Fibroblast of mammary gland (primary cell): ENCODE measurements at regions not wholly inside any gene's neighbourhood (a gene's known extent, or its start where the extent isn't known, plus 50 kb on each side); places are given as distances from the start of the nearest gene placed in this dataset.
A peak's percentile ranks its signal among the peaks of the same experiment; 100 is the strongest.

Experiments
- DNase-seq: peaks from one replicate; pipeline ENCODE4 v3.0.0-alpha.2; 2010; ENCODE audit warnings: low read depth
- H3K4me3 ChIP-seq: 2 replicates; pipeline ENCODE4 v1.5.1; 2011; ENCODE audit warnings: low read depth, mild to moderate bottlenecking, low read length, moderate library complexity; ENCODE audit not compliant: control insufficient read depth
- TF ChIP-seq, protein P1 (sequence below): conservative IDR thresholded peaks from 2 replicates; pipeline ENCODE4 v1.5.1; 2011; ENCODE audit warnings: low read depth, low read length, inconsistent platforms; ENCODE audit not compliant: control insufficient read depth, insufficient read depth

DNA sequence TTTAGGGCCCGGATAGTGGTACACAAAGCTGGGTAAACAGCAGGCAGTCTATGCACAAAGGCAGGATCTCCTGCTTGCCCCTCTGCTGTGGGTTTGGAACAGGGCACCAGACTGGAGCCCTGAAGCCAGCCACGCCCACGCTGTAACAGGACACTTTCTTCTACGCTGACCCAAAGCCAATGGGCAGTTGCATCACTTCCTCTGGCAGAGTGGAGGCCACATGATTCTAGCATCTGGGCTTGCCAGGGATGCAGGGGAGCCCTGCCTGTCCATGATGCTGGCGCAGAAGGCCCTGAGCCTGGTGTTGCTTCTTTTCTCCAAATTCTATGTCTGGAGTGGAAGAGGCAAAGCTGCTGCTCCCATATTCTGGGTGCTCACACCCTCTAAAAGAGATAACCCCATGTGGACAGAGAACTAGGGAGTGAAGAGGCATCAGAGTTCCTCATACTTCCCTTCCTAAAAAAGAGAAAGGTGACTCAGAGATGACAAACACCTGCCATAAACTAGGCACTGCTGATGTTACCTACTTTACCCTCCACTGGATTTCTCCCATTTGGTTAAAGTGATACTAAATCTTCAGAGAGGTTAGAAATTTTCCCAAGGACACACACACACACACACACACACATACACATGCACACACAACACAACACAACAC lies 260.3 kb upstream of the KLF4 start:
- DNase-seq = peak; percentile 97
- H3K4me3 ChIP-seq = no peak overlapping the region
- TF ChIP-seq, protein P1, sequence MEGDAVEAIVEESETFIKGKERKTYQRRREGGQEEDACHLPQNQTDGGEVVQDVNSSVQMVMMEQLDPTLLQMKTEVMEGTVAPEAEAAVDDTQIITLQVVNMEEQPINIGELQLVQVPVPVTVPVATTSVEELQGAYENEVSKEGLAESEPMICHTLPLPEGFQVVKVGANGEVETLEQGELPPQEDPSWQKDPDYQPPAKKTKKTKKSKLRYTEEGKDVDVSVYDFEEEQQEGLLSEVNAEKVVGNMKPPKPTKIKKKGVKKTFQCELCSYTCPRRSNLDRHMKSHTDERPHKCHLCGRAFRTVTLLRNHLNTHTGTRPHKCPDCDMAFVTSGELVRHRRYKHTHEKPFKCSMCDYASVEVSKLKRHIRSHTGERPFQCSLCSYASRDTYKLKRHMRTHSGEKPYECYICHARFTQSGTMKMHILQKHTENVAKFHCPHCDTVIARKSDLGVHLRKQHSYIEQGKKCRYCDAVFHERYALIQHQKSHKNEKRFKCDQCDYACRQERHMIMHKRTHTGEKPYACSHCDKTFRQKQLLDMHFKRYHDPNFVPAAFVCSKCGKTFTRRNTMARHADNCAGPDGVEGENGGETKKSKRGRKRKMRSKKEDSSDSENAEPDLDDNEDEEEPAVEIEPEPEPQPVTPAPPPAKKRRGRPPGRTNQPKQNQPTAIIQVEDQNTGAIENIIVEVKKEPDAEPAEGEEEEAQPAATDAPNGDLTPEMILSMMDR = no peak

DNA sequence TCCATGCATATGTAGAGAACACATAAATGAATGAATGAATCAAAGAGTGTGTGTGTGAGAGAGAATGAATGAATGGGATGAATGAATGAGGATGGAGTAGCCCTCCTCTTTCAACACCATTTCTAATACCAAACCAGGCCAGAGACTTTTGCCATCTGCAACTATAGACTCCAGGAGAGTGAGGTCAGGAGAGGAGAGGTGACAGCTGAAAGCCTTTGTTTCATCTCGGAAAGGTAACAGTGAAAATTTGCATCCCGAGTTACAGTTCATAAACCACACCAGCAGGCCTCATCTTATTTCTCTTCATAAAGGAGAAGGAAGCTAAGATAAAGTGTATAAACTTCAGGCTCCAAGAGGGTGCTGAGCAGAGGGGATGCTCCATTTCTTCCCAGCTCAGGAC lies 255.3 kb upstream of the KLF4 start:
- no peak for DNase-seq
- TF ChIP-seq, protein P1 = no peak
- H3K4me3 ChIP-seq = no peak overlapping the region

DNA sequence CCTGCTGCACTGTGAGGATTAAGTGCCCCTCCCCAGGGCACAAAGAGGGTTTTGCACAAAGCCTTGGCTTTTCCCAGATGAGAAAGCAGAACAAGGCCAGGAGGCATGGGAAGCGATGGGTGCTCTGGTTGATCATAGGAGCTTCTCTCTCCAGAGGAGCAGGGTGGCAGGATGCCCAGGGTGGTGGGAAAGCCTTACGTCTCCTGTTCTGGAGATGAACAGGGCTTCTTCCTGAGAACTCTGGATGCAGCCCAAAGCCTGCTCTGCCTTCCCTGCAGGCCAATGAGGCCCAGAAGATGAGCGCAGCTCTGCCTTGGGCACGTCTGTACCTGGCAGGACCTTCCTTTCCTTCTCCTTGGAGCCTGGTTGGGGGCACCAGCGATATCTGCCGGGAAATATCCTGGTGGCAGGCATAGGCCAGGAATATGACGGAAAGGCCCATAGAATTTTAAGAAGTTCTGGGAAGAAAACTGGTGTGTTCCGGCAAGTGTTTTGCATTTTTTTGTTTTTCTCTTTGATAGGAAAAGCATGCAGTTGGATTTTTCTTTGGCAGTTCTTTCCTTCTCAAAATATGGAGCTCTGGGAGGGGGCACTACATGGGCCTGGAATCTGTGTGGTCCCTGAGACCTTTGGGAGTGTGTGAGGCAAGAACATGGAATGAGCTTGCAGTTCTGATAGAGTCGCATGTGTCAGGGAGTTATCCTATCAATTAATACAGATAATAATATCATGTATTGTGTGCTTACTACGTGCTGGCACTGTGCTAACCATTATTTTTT lies 253.2 kb upstream of the KLF4 start:
- TF ChIP-seq, protein P1 = no peak
- no peak for DNase-seq
- H3K4me3 ChIP-seq = no peak overlapping the region

DNA sequence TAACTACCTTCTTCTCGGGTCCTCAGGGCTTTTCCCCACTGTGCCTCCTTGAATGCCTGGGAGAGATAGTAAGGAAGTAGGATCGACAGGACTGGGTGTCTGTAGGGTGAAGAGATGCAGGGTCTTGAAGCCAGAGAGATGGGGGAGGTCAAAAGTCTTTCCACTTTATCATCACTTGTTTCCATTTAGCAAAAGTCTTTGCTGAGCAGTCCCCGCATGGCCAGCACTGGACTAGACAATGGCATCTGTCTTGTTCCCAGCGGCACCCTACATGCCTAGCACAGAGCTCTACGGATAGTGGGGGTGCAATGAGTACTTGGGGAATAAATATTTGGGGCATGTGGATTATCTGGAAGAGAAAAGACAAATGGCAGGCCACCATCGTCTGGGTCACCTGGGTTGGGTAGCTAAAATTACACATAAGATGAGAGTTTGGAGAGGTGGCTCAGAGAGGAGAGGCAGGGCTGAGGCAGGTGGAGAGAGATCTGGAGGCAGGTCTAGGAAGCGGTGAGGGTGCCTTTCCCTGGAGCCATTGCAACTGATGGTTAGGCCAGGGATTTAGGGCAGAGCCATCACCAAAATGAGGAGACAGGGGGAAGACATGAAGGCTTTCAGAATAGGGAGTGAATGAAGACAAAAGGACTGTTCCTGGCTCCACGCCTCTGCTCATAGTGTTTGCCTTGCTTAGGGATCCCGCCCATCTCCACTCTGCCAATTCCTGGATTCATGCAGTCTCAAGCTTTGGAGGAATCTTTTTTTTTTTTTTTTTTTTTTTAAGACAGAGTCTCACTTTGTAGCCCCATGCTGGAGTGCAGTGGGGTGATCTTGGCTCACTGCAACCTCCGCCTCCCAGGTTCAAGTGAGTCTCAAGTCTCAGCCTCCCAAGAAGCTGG lies 250.8 kb upstream of the KLF4 start:
- no peak overlapping the region for H3K4me3 ChIP-seq
- DNase-seq = no peak
- TF ChIP-seq, protein P1 = no peak

DNA sequence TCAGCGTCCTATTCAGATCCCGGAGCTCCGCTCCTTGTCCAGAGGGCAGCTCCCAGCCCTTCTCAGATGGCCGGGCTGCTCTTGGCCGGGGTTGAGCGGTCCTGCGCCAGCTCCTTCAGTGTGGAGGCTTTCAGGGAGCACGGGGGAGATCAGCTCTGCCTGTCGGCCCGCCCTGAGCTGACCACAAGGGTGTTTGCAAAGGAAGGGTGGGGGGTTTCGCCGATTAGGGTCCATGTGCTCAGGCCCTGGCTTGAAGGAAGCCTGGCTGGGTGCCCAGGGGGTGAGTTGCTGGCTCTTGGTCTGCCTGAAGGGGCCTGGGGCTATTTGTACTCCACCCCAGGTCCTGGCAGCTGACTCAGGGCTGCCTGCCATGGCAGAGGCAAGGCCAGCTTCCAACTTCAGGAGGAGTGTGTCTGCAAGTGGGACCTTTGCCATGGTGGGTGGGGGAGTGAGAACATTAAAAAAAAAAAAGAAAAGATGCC lies 250.1 kb upstream of the KLF4 start:
- TF ChIP-seq, protein P1 = no peak
- peak; percentile 65 for DNase-seq
- no peak overlapping the region for H3K4me3 ChIP-seq

DNA sequence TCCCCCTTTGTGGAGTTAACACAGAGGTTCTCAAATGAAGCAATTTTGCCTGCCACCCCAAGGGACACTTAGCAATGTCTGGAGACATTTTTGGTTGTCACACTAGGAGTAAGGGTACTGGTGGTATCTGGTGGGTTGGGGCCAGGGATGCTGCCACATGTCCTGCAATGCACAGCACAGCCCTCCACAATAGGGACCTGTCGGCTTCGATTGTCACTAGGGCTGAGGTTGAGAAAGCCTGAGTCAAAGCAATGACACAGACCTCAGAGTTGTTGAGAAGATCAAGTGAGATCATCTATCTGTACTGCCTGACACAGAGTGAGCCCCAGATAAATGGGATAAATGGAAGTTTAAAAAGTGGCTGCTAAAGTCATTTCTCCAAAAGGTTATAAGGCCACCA lies 249.2 kb upstream of the KLF4 start:
- TF ChIP-seq, protein P1 = no peak
- peak; percentile 81 for DNase-seq

More for the DNA sequence above, 249.2 kb upstream of the KLF4 start:
- H3K4me3 ChIP-seq = no peak overlapping the region
